Neural cell (in vitro differentiated cells): ENCODE measurements at regions not wholly inside any gene's neighbourhood (a gene's known extent, or its start where the extent isn't known, plus 50 kb on each side); places are given as distances from the start of the nearest gene placed in this dataset.
"Not testable (repeated sequence)": the region's sequence is repeated elsewhere in the genome, so short reads cannot be mapped to it uniquely, and the experiment has no call there.

Experiments used
- H2AFZ ChIP-seq: fragments of 200-600, 300-800 bp; sonication (generic), shearing (Covaris generic); 2 replicates; pipeline ENCODE4 v1.6.0; 2014; ENCODE audit warnings: low read depth, mild to moderate bottlenecking, antibody characterized with exemption, low read length, moderate library complexity
- H3F3A ChIP-seq: fragments of 200-600 bp; shearing (Covaris generic); 2 replicates; pipeline ENCODE4 v1.6.1; 2016; ENCODE audit warnings: mild to moderate bottlenecking, moderate library complexity, mixed read lengths, antibody characterized with exemption, low read length; ENCODE audit not compliant: insufficient read depth, poor library complexity, severe bottlenecking
- H3K27ac ChIP-seq: fragments of 200-600, 300-800 bp; sonication (generic), shearing (Covaris generic); 2 replicates; pipeline ENCODE4 v1.5.1; 2014; ENCODE audit warnings: mild to moderate bottlenecking, low read length, moderate library complexity
- H3K27me3 ChIP-seq: fragments of 300-800, 200-600 bp; sonication (generic), shearing (Covaris generic); 2 replicates; pipeline ENCODE4 v1.6.0; 2014; ENCODE audit warnings: mild to moderate bottlenecking, low read depth, low read length, moderate library complexity; ENCODE audit not compliant: insufficient read depth
- H3K36me3 ChIP-seq: fragments of 300-800, 200-600 bp; sonication (generic), shearing (Covaris generic); 2 replicates; pipeline ENCODE4 v1.5.1; 2014; ENCODE audit warnings: mild to moderate bottlenecking, antibody characterized with exemption, low read length, moderate library complexity; ENCODE audit not compliant: insufficient read depth
- H3K4me2 ChIP-seq: fragments of 300-800, 200-600 bp; sonication (generic), shearing (Covaris generic); 2 replicates; pipeline ENCODE4 v1.6.0; 2014; ENCODE audit warnings: mild to moderate bottlenecking, low read length
- H3K4me3 ChIP-seq: fragments of 300-800, 200-600 bp; sonication (generic), shearing (Covaris generic); 2 replicates; pipeline ENCODE4 v1.5.1; 2014; ENCODE audit warnings: mild to moderate bottlenecking, low read length, moderate library complexity
- H3K79me2 ChIP-seq: fragments of 200-600 bp; shearing (Covaris generic); replicated peaks from 2 replicates; pipeline ENCODE4 v1.6.0; 2014; ENCODE audit warnings: mild to moderate bottlenecking, low read length, moderate library complexity; ENCODE audit not compliant: insufficient read depth
- H3K9ac ChIP-seq: fragments of 300-800, 200-600 bp; sonication (generic), shearing (Covaris generic); 2 replicates; pipeline ENCODE4 v1.6.1; 2016; ENCODE audit warnings: mild to moderate bottlenecking, low read length, mixed read lengths
- H3K9me2 ChIP-seq: fragments of 200-600 bp; shearing (Covaris generic); 2 replicates; pipeline ENCODE4 v1.6.1; 2016; ENCODE audit warnings: mild to moderate bottlenecking, low read length, mixed read lengths; ENCODE audit not compliant: insufficient read depth
- H3K9me3 ChIP-seq: fragments of 200-600, 300-800 bp; sonication (generic), shearing (Covaris generic); 2 replicates; pipeline ENCODE4 v1.6.1; 2016; ENCODE audit warnings: mild to moderate bottlenecking, mixed run types, low read length, moderate library complexity, mixed read lengths
- H4K20me1 ChIP-seq: fragments of 200-600 bp; shearing (Covaris generic); 2 replicates; pipeline ENCODE4 v1.6.1; 2016; ENCODE audit warnings: mild to moderate bottlenecking, mixed run types; ENCODE audit not compliant: insufficient read depth
- EP300 ChIP-seq: fragments of 450-650 bp; conservative IDR thresholded peaks from 2 replicates; pipeline ENCODE4 v1.6.1; 2014; ENCODE audit warnings: antibody characterized with exemption, mild to moderate bottlenecking, moderate library complexity; ENCODE audit not compliant: poor library complexity, severe bottlenecking
- EZH2 ChIP-seq: fragments of 200-600, 300-800 bp; shearing (Covaris generic), sonication (generic); IDR thresholded peaks from 2 replicates; pipeline ENCODE4 v1.6.1; 2014; ENCODE audit warnings: antibody characterized with exemption, low read length, borderline replicate concordance, mild to moderate bottlenecking; ENCODE audit not compliant: insufficient read depth, poor library complexity, severe bottlenecking
- MXI1 ChIP-seq: fragments of 450-650 bp; conservative IDR thresholded peaks from 2 replicates; pipeline ENCODE4 v1.6.1; 2014; ENCODE audit warnings: antibody characterized with exemption, mild to moderate bottlenecking; ENCODE audit not compliant: poor library complexity, severe bottlenecking
- POLR2AphosphoS5 ChIP-seq: IDR thresholded peaks from 2 replicates; pipeline ENCODE4 v1.6.1; 2012
- RAD21 ChIP-seq: fragments of 450-650 bp; conservative IDR thresholded peaks from 2 replicates; pipeline ENCODE4 v1.6.1; 2014; ENCODE audit warnings: antibody characterized with exemption, mild to moderate bottlenecking, moderate library complexity
- SMC3 ChIP-seq: fragments of 450-650 bp; conservative IDR thresholded peaks from 2 replicates; pipeline ENCODE4 v1.6.1; 2014; ENCODE audit warnings: antibody characterized with exemption, mild to moderate bottlenecking, moderate library complexity; ENCODE audit not compliant: poor library complexity
- TAF1 ChIP-seq: IDR thresholded peaks from 2 replicates; pipeline ENCODE4 v1.6.1; 2012; ENCODE audit warnings: low read depth
- TF ChIP-seq, protein P1 (sequence below): fragments of 450-650 bp; IDR thresholded peaks from 2 replicates; pipeline ENCODE4 v1.5.1; 2014; ENCODE audit warnings: antibody characterized with exemption, mild to moderate bottlenecking, moderate library complexity; ENCODE audit not compliant: poor library complexity, severe bottlenecking
- TF ChIP-seq, protein P2 (sequence below): IDR thresholded peaks from 2 replicates; pipeline ENCODE4 v1.6.1; 2012; ENCODE audit warnings: borderline replicate concordance

DNA sequence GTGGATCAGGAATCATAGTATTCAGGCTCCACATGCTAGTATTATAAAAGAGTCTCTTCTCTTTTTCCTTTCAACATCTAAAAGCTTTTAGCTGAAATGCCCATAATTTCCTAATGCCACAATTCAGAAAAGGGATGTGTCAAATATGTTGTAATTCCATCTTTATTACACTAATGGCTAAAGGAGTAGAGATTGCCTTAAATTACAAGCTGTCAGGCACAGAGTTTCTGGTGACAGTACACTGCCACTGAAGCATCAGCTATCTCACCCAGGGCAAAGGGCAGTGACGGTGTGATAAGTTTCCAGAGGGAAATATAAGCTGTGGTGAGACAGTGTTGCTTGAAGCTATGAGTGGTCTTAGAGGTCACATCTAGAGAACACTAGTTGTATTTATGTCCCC, 581.1 kb downstream of the KCNT2 start:
- H2AFZ ChIP-seq = no peak overlapping the region

DNA sequence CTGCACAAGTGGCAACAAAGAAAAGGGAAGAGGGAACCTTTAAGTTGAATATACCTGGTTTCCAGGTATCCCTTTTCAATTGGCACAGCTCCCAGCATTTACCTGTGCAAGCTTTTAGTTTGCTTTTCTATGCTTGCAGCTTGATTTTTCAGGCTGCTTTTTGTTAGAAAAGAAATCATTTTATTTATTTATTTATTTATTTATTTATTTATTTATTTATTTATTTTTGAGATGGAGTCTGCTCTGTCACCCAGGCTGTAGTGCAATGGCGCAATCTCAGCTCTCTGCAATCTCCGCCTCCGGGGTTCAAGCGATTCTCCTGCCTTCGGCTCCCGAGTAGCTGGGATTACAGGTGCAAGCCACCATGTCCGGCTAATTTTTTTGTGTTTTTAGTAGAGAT, 587.1 kb downstream of the KCNT2 start:
- H3K9ac ChIP-seq, H3K27ac ChIP-seq, H3K27me3 ChIP-seq, H3K79me2 ChIP-seq, H2AFZ ChIP-seq, H4K20me1 ChIP-seq, H3K9me3 ChIP-seq, H3K4me3 ChIP-seq, H3K9me2 ChIP-seq, H3F3A ChIP-seq, H3K4me2 ChIP-seq, H3K36me3 ChIP-seq: not testable (repeated sequence)

More for the DNA sequence above, 581.1 kb downstream of the KCNT2 start:
- Histone ChIP-seq H3K9me2 (no peaks in the 10 kb centered on the region), H3K9ac (no peak overlapping the region), H3K27ac (peak overlapping the region; percentile 46), H3K36me3 (no peaks in the 10 kb centered on the region), H3K79me2 (no peaks in the 10 kb centered on the region), H4K20me1 (no peaks in the 10 kb centered on the region), H3K27me3 (no peaks in the 10 kb centered on the region), H3K4me3 (no peak overlapping the region), H3K9me3 (no peaks in the 10 kb centered on the region), H3K4me2 (no peak overlapping the region), H3F3A (peaks cover 9% of the 10 kb centered on the region)
- TF ChIP-seq RAD21 (no peak), SMC3 (no peak), MXI1 (no peak), TAF1 (no peak), POLR2AphosphoS5 (peak; percentile 92), EP300 (peak; percentile 90), EZH2 (no peak)
- TF ChIP-seq, protein P1, sequence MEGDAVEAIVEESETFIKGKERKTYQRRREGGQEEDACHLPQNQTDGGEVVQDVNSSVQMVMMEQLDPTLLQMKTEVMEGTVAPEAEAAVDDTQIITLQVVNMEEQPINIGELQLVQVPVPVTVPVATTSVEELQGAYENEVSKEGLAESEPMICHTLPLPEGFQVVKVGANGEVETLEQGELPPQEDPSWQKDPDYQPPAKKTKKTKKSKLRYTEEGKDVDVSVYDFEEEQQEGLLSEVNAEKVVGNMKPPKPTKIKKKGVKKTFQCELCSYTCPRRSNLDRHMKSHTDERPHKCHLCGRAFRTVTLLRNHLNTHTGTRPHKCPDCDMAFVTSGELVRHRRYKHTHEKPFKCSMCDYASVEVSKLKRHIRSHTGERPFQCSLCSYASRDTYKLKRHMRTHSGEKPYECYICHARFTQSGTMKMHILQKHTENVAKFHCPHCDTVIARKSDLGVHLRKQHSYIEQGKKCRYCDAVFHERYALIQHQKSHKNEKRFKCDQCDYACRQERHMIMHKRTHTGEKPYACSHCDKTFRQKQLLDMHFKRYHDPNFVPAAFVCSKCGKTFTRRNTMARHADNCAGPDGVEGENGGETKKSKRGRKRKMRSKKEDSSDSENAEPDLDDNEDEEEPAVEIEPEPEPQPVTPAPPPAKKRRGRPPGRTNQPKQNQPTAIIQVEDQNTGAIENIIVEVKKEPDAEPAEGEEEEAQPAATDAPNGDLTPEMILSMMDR = no peak
- TF ChIP-seq, protein P2, sequence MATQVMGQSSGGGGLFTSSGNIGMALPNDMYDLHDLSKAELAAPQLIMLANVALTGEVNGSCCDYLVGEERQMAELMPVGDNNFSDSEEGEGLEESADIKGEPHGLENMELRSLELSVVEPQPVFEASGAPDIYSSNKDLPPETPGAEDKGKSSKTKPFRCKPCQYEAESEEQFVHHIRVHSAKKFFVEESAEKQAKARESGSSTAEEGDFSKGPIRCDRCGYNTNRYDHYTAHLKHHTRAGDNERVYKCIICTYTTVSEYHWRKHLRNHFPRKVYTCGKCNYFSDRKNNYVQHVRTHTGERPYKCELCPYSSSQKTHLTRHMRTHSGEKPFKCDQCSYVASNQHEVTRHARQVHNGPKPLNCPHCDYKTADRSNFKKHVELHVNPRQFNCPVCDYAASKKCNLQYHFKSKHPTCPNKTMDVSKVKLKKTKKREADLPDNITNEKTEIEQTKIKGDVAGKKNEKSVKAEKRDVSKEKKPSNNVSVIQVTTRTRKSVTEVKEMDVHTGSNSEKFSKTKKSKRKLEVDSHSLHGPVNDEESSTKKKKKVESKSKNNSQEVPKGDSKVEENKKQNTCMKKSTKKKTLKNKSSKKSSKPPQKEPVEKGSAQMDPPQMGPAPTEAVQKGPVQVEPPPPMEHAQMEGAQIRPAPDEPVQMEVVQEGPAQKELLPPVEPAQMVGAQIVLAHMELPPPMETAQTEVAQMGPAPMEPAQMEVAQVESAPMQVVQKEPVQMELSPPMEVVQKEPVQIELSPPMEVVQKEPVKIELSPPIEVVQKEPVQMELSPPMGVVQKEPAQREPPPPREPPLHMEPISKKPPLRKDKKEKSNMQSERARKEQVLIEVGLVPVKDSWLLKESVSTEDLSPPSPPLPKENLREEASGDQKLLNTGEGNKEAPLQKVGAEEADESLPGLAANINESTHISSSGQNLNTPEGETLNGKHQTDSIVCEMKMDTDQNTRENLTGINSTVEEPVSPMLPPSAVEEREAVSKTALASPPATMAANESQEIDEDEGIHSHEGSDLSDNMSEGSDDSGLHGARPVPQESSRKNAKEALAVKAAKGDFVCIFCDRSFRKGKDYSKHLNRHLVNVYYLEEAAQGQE = peak; percentile 79

DNA sequence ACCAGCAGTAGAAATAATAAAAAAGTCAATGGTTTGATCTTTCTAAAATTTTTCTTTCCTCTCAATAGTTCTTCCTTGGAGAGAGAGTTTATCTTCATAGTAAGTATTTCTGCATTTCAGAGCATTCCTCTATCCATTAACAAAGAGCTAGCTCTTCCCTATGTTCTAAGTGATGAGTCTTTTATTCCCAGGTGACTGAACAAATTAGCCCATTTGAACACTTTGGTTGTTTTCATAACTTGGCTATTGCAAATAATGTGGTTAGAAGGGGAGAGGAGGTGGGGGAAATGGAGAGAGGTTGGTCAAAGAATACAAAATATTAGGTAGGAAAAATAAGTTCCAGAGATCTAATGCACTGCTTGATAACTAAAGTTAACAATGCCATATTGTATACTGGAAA, 598.9 kb downstream of the KCNT2 start:
- no peak overlapping the region for H3K4me3 ChIP-seq
- no peaks in the 10 kb centered on the region for H3K79me2 ChIP-seq
- H3K4me2 ChIP-seq = no peak overlapping the region
- H3F3A ChIP-seq = no peaks in the 10 kb centered on the region
- no peaks in the 10 kb centered on the region for H3K9me2 ChIP-seq
- TF ChIP-seq EP300 (no peak), POLR2AphosphoS5 (no peak), TAF1 (no peak), SMC3 (no peak), EZH2 (no peak), MXI1 (no peak), RAD21 (no peak)
- TF ChIP-seq, protein P1 = no peak
- TF ChIP-seq, protein P2 = no peak
- H3K27me3 ChIP-seq = no peaks in the 10 kb centered on the region
- no peak overlapping the region for H3K27ac ChIP-seq
- no peaks in the 10 kb centered on the region for H3K9me3 ChIP-seq
- no peaks in the 10 kb centered on the region for H4K20me1 ChIP-seq
- no peak overlapping the region for H3K9ac ChIP-seq
- no peaks in the 10 kb centered on the region for H3K36me3 ChIP-seq
- no peak overlapping the region for H2AFZ ChIP-seq
